IgD-negative memory B cell (primary cell): ENCODE measurements at regions not wholly inside any gene's neighbourhood (a gene's known extent, or its start where the extent isn't known, plus 50 kb on each side); places are given as distances from the start of the nearest gene placed in this dataset.
"Not testable (repeated sequence)": the region's sequence is repeated elsewhere in the genome, so short reads cannot be mapped to it uniquely, and the experiment has no call there.

Experiments used
- H3K27ac Mint-ChIP-seq, 3 donors: one replicate each; pipeline ENCODE4 v1.8.0; 2020 to 2022; ENCODE audit warnings: mild to moderate bottlenecking in 3 of 3, mixed read lengths in 3 of 3, moderate library complexity in 1 of 3
- H3K27me3 Mint-ChIP-seq: one replicate; pipeline ENCODE4 v1.8.0; 2021; ENCODE audit warnings: mixed read lengths
- H3K36me3 Mint-ChIP-seq: one replicate; pipeline ENCODE4 v1.8.0; 2020; ENCODE audit warnings: mild to moderate bottlenecking, mixed read lengths
- H3K4me1 Mint-ChIP-seq, 3 donors: one replicate each; pipeline ENCODE4 v1.8.0; 2020 to 2022; ENCODE audit warnings: mixed read lengths in 3 of 3, mild to moderate bottlenecking in 1 of 3
- H3K4me3 Mint-ChIP-seq, 4 donors: one replicate each; pipeline ENCODE4 v1.8.0; 2020 to 2022; ENCODE audit warnings: mild to moderate bottlenecking in 4 of 4, mixed read lengths in 4 of 4, moderate library complexity in 3 of 4
- H3K9me3 Mint-ChIP-seq, 3 donors: one replicate each; pipeline ENCODE4 v1.8.0; 2020 to 2021; ENCODE audit warnings: mixed read lengths in 3 of 3, mild to moderate bottlenecking in 1 of 3

- peaks cover 0 to 9% (median 5%) of the 10 kb centered on the region in 3 donors for H3K9me3 Mint-ChIP-seq
- H3K27ac Mint-ChIP-seq = no peak overlapping the region
- no peaks in the 10 kb centered on the region for H3K27me3 Mint-ChIP-seq
- no peaks in the 10 kb centered on the region for H3K36me3 Mint-ChIP-seq
- H3K4me3 Mint-ChIP-seq = no peak overlapping the region
- H3K4me1 Mint-ChIP-seq = no peaks in the 10 kb centered on the region
Measured at GRCh38 chr13:82062772-82063171, 1721.8 kb upstream of the SPRY2 start.

GRCh38 chr13:82058364-82058763, 1717.4 kb upstream of the SPRY2 start:
- H3K4me1 Mint-ChIP-seq = no peaks in the 10 kb centered on the region
- H3K4me3 Mint-ChIP-seq = no peak overlapping the region
- H3K27me3 Mint-ChIP-seq = no peaks in the 10 kb centered on the region
- peaks cover 2 to 11% (median 7%) of the 10 kb centered on the region in 3 donors for H3K9me3 Mint-ChIP-seq
- H3K27ac Mint-ChIP-seq = no peak overlapping the region
- no peaks in the 10 kb centered on the region for H3K36me3 Mint-ChIP-seq

- H3K27ac Mint-ChIP-seq = not testable (repeated sequence)
Measured at GRCh38 chr13:82045316-82045715, 1704.4 kb upstream of the SPRY2 start.

GRCh38 chr13:82036602-82037001, 1695.7 kb upstream of the SPRY2 start:
- no peak overlapping the region for H3K27ac Mint-ChIP-seq
- no peaks in the 10 kb centered on the region for H3K36me3 Mint-ChIP-seq
- H3K4me1 Mint-ChIP-seq = no peaks in the 10 kb centered on the region
- peaks cover 0 to 6% (median 4%) of the 10 kb centered on the region in 3 donors for H3K9me3 Mint-ChIP-seq
- no peak overlapping the region for H3K4me3 Mint-ChIP-seq
- no peaks in the 10 kb centered on the region for H3K27me3 Mint-ChIP-seq

More at GRCh38 chr13:82045316-82045715, 1704.4 kb upstream of the SPRY2 start:
- not testable (repeated sequence) for H3K36me3 Mint-ChIP-seq, H3K4me1 Mint-ChIP-seq, H3K9me3 Mint-ChIP-seq, H3K27me3 Mint-ChIP-seq, H3K4me3 Mint-ChIP-seq

GRCh38 chr13:82011355-82011754, 1670.4 kb upstream of the SPRY2 start:
- H3K27me3 Mint-ChIP-seq = peaks cover 1% of the 10 kb centered on the region
- no peaks in the 10 kb centered on the region for H3K4me1 Mint-ChIP-seq
- peaks cover 2 to 10% (median 4%) of the 10 kb centered on the region in 3 donors for H3K9me3 Mint-ChIP-seq
- no peak overlapping the region for H3K4me3 Mint-ChIP-seq
- no peak overlapping the region for H3K27ac Mint-ChIP-seq
- H3K36me3 Mint-ChIP-seq = no peaks in the 10 kb centered on the region

GRCh38 chr13:82010780-82011179, 1669.9 kb upstream of the SPRY2 start:
- Mint-ChIP-seq H3K4me3 (no peak overlapping the region), H3K27me3 (peaks cover 1% of the 10 kb centered on the region), H3K27ac (no peak overlapping the region), H3K4me1 (no peaks in the 10 kb centered on the region), H3K9me3 (peaks cover 2 to 12% (median 4%) of the 10 kb centered on the region in 3 donors), H3K36me3 (no peaks in the 10 kb centered on the region)

GRCh38 chr13:82002710-82003109, 1661.8 kb upstream of the SPRY2 start:
- peaks cover 0 to 9% (median 0%) of the 10 kb centered on the region in 3 donors for H3K9me3 Mint-ChIP-seq

GRCh38 chr13:81995316-81995715, 1654.4 kb upstream of the SPRY2 start:
- Mint-ChIP-seq H3K9me3 (no peaks in the 10 kb centered on the region), H3K27ac (no peak overlapping the region), H3K36me3 (no peaks in the 10 kb centered on the region), H3K4me3 (no peak overlapping the region), H3K27me3 (no peaks in the 10 kb centered on the region), H3K4me1 (no peaks in the 10 kb centered on the region)

More at GRCh38 chr13:82002710-82003109, 1661.8 kb upstream of the SPRY2 start:
- no peaks in the 10 kb centered on the region for H3K4me1 Mint-ChIP-seq
- no peak overlapping the region for H3K4me3 Mint-ChIP-seq
- no peak overlapping the region for H3K27ac Mint-ChIP-seq
- H3K36me3 Mint-ChIP-seq = no peaks in the 10 kb centered on the region
- H3K27me3 Mint-ChIP-seq = no peaks in the 10 kb centered on the region

- Mint-ChIP-seq H3K4me3 (no peak overlapping the region), H3K27ac (no peak overlapping the region), H3K9me3 (peaks cover 0 to 7% (median 2%) of the 10 kb centered on the region in 3 donors), H3K36me3 (no peaks in the 10 kb centered on the region), H3K4me1 (no peaks in the 10 kb centered on the region), H3K27me3 (no peaks in the 10 kb centered on the region)
Measured at GRCh38 chr13:81990652-81991051, 1649.7 kb upstream of the SPRY2 start.

GRCh38 chr13:81988567-81988966, 1647.6 kb upstream of the SPRY2 start:
- Mint-ChIP-seq H3K4me1 (no peaks in the 10 kb centered on the region), H3K36me3 (no peaks in the 10 kb centered on the region), H3K27me3 (no peaks in the 10 kb centered on the region), H3K9me3 (peaks cover 2 to 7% (median 7%) of the 10 kb centered on the region in 3 donors), H3K4me3 (no peak overlapping the region), H3K27ac (no peak overlapping the region)

- no peaks in the 10 kb centered on the region for H3K27me3 Mint-ChIP-seq
- peaks cover 4 to 9% (median 7%) of the 10 kb centered on the region in 3 donors for H3K9me3 Mint-ChIP-seq
- no peaks in the 10 kb centered on the region for H3K4me1 Mint-ChIP-seq
- no peak overlapping the region for H3K27ac Mint-ChIP-seq
- no peak overlapping the region for H3K4me3 Mint-ChIP-seq
- no peaks in the 10 kb centered on the region for H3K36me3 Mint-ChIP-seq
Measured at GRCh38 chr13:81987677-81988357, 1646.9 kb upstream of the SPRY2 start.

- H3K9me3 Mint-ChIP-seq = peaks cover 5 to 9% (median 7%) of the 10 kb centered on the region in 3 donors
- H3K36me3 Mint-ChIP-seq = no peaks in the 10 kb centered on the region
- H3K27me3 Mint-ChIP-seq = no peaks in the 10 kb centered on the region
- no peaks in the 10 kb centered on the region for H3K4me1 Mint-ChIP-seq
- H3K4me3 Mint-ChIP-seq = no peak overlapping the region
- H3K27ac Mint-ChIP-seq = no peak overlapping the region
Measured at GRCh38 chr13:81987159-81987558, 1646.2 kb upstream of the SPRY2 start.

- Mint-ChIP-seq H3K27ac (no peak overlapping the region), H3K9me3 (peaks cover 7 to 9% (median 7%) of the 10 kb centered on the region in 3 donors), H3K4me3 (no peak overlapping the region), H3K4me1 (no peaks in the 10 kb centered on the region), H3K27me3 (no peaks in the 10 kb centered on the region), H3K36me3 (no peaks in the 10 kb centered on the region)
Measured at GRCh38 chr13:81986308-81986707, 1645.4 kb upstream of the SPRY2 start.

GRCh38 chr13:81957121-81957520, 1616.2 kb upstream of the SPRY2 start:
- Mint-ChIP-seq H3K9me3 (peaks cover 4 to 9% (median 5%) of the 10 kb centered on the region in 3 donors), H3K27me3 (no peaks in the 10 kb centered on the region), H3K4me1 (no peaks in the 10 kb centered on the region), H3K36me3 (no peaks in the 10 kb centered on the region), H3K27ac (no peak overlapping the region), H3K4me3 (no peak overlapping the region)

GRCh38 chr13:81929988-81930387, 1589.1 kb upstream of the SPRY2 start:
- H3K27me3 Mint-ChIP-seq = no peaks in the 10 kb centered on the region
- peaks cover 3% of the 10 kb centered on the region for H3K36me3 Mint-ChIP-seq
- H3K4me3 Mint-ChIP-seq = no peak overlapping the region
- no peak overlapping the region for H3K27ac Mint-ChIP-seq
- peaks cover 0 to 5% (median 3%) of the 10 kb centered on the region in 3 donors for H3K9me3 Mint-ChIP-seq
- no peaks in the 10 kb centered on the region for H3K4me1 Mint-ChIP-seq

GRCh38 chr13:81927347-81927746, 1586.4 kb upstream of the SPRY2 start:
- H3K27ac Mint-ChIP-seq = no peak overlapping the region
- H3K27me3 Mint-ChIP-seq = no peaks in the 10 kb centered on the region
- H3K36me3 Mint-ChIP-seq = no peaks in the 10 kb centered on the region
- H3K4me3 Mint-ChIP-seq = no peak overlapping the region
- H3K4me1 Mint-ChIP-seq = no peaks in the 10 kb centered on the region
- H3K9me3 Mint-ChIP-seq = peaks cover 0 to 5% (median 2%) of the 10 kb centered on the region in 3 donors
